HL-60 (cell line): ENCODE measurements at regions not wholly inside any gene's neighbourhood (a gene's known extent, or its start where the extent isn't known, plus 50 kb on each side); places are given as distances from the start of the nearest gene placed in this dataset.

Experiments
- DNase-seq, 2 experiments: peaks; one replicate each; pipeline ENCODE4 v3.0.0-alpha.2; 2010 to 2020; ENCODE audit warnings: low read depth in 1 of 2, low spot score in 1 of 2
- H3K27ac ChIP-seq: fragments of 250-450 bp; sonication (Bioruptor Pico); replicated peaks from 2 replicates; pipeline ENCODE4 v1.5.1; 2020; ENCODE audit warnings: mild to moderate bottlenecking, moderate library complexity
- H3K27me3 ChIP-seq: fragments of 250-450 bp; sonication (Bioruptor Pico); 2 replicates; pipeline ENCODE4 v1.5.1; 2021; ENCODE audit warnings: mild to moderate bottlenecking, moderate library complexity; ENCODE audit not compliant: insufficient read depth, poor library complexity, severe bottlenecking
- H3K4me3 ChIP-seq: replicated peaks from 2 replicates; pipeline ENCODE4 v1.5.1; 2011; ENCODE audit warnings: mild to moderate bottlenecking, control low read depth, low read length; ENCODE audit not compliant: insufficient read depth
- CTCF ChIP-seq: IDR thresholded peaks from one replicate; pipeline ENCODE4 v1.5.1; 2011; ENCODE audit warnings: low read length, control low read depth, inconsistent platforms; ENCODE audit not compliant: insufficient read depth
- GABPA ChIP-seq: IDR thresholded peaks from 2 replicates; pipeline ENCODE4 v1.6.1; 2012; ENCODE audit warnings: low read depth
- POLR2AphosphoS5 ChIP-seq: IDR thresholded peaks from 2 replicates; pipeline ENCODE4 v1.6.1; 2012; ENCODE audit warnings: low read depth
- REST ChIP-seq: IDR thresholded peaks from 2 replicates; pipeline ENCODE4 v1.6.1; 2012; ENCODE audit warnings: low read depth; ENCODE audit not compliant: insufficient replicate concordance
- SPI1 ChIP-seq: IDR thresholded peaks from 2 replicates; pipeline ENCODE4 v1.6.1; 2012; ENCODE audit warnings: low read depth, mild to moderate bottlenecking, borderline replicate concordance

GRCh38 chr9:28407351-28407750, 834.1 kb upstream of the C9orf72 start:
- H3K27me3 ChIP-seq: no peaks in the 10 kb centered on the region
- H3K27ac ChIP-seq: no peak overlapping the region
- TF ChIP-seq POLR2AphosphoS5: no peak
- no peak for TF ChIP-seq CTCF
- no peak for TF ChIP-seq GABPA
- TF ChIP-seq SPI1: no peak
- no peak for TF ChIP-seq REST
- H3K4me3 ChIP-seq: no peak overlapping the region
- DNase-seq: no peak

- TF ChIP-seq POLR2AphosphoS5 (no peak), REST (no peak), CTCF (no peak), GABPA (no peak), SPI1 (no peak)
- Histone ChIP-seq H3K27me3 (no peaks in the 10 kb centered on the region), H3K27ac (no peak overlapping the region), H3K4me3 (no peak overlapping the region)
- no peak for DNase-seq
Observed at GRCh38 chr9:28409919-28410318, 836.6 kb upstream of the C9orf72 start.

GRCh38 chr9:28410411-28410810, 837.1 kb upstream of the C9orf72 start:
- no peak for TF ChIP-seq GABPA
- DNase-seq: no peak
- Histone ChIP-seq H3K27ac (no peak overlapping the region), H3K27me3 (no peaks in the 10 kb centered on the region), H3K4me3 (no peak overlapping the region)

- Histone ChIP-seq H3K27me3 (no peaks in the 10 kb centered on the region), H3K27ac (no peak overlapping the region), H3K4me3 (no peak overlapping the region)
- no peak for DNase-seq
- TF ChIP-seq CTCF: no peak
Observed at GRCh38 chr9:28413471-28413870, 840.2 kb upstream of the C9orf72 start.
